DND-41 (cell line): ENCODE measurements at regions not wholly inside any gene's neighbourhood (a gene's known extent, or its start where the extent isn't known, plus 50 kb on each side); places are given as distances from the start of the nearest gene placed in this dataset.
A peak's percentile ranks its signal among the peaks of the same experiment; 100 is the strongest.

Experiments
- ATAC-seq: fragments of 200-7000 bp; cut with Tn5 transposase; 3 replicates; pipeline ENCODE4 v1.9.1; 2021; ENCODE audit warnings: low read depth; ENCODE audit not compliant: insufficient read depth
- DNase-seq: peaks from one replicate; pipeline ENCODE4 v3.0.0-alpha.2; 2020
- H2AFZ ChIP-seq: 2 replicates; pipeline ENCODE4 v1.6.0; 2012; ENCODE audit warnings: low read depth, low read length
- H3K27ac ChIP-seq: 2 replicates; pipeline ENCODE4 v1.5.1; 2012; ENCODE audit warnings: low read length, inconsistent platforms
- H3K27me3 ChIP-seq: fragments of 200-600 bp; sonication (generic); 2 replicates; pipeline ENCODE4 v1.6.0; 2012; ENCODE audit warnings: low read length, mild to moderate bottlenecking, inconsistent platforms; ENCODE audit not compliant: insufficient read depth, poor library complexity
- H3K36me3 ChIP-seq: 2 replicates; pipeline ENCODE4 v1.5.1; 2012; ENCODE audit warnings: low read length, inconsistent platforms; ENCODE audit not compliant: insufficient read depth
- H3K4me1 ChIP-seq: 2 replicates; pipeline ENCODE4 v1.5.1; 2012; ENCODE audit warnings: mild to moderate bottlenecking, low read length; ENCODE audit not compliant: insufficient read depth
- H3K4me2 ChIP-seq: 2 replicates; pipeline ENCODE4 v1.6.0; 2012; ENCODE audit warnings: mild to moderate bottlenecking, moderate library complexity, low read length, inconsistent platforms; ENCODE audit not compliant: insufficient read depth
- H3K4me3 ChIP-seq, 2 experiments: fragments of 200-600 bp in 1 of 2; shearing (Covaris generic) in 1 of 2; 2 replicates each; pipeline ENCODE4 v1.5.1; 2012 to 2016; ENCODE audit warnings: inconsistent platforms in 2 of 2, low read length in 2 of 2, mild to moderate bottlenecking in 2 of 2, low read depth in 1 of 2, moderate library complexity in 1 of 2
- H3K79me2 ChIP-seq: 2 replicates; pipeline ENCODE4 v1.6.0; 2012; ENCODE audit warnings: low read length, inconsistent platforms; ENCODE audit not compliant: insufficient read depth
- H3K9ac ChIP-seq: 2 replicates; pipeline ENCODE4 v1.6.0; 2012; ENCODE audit warnings: low read depth, mild to moderate bottlenecking, inconsistent platforms, low read length, moderate library complexity
- H3K9me3 ChIP-seq: 2 replicates; pipeline ENCODE4 v1.5.1; 2012; ENCODE audit warnings: low read length, moderate library complexity, mild to moderate bottlenecking, inconsistent platforms; ENCODE audit not compliant: insufficient read depth, severe bottlenecking
- H4K20me1 ChIP-seq: 2 replicates; pipeline ENCODE4 v1.6.0; 2012; ENCODE audit warnings: low read length; ENCODE audit not compliant: insufficient read depth
- EZH2 ChIP-seq: IDR thresholded peaks from 3 replicates; pipeline ENCODE4 v1.6.1; 2012; ENCODE audit warnings: borderline replicate concordance, low read depth, mild to moderate bottlenecking, moderate library complexity, low read length, inconsistent platforms; ENCODE audit not compliant: severe bottlenecking
- TF ChIP-seq, protein P1 (sequence below): IDR thresholded peaks from 2 replicates; pipeline ENCODE4 v1.5.1; 2012; ENCODE audit warnings: borderline replicate concordance, low read length, moderate library complexity, mild to moderate bottlenecking; ENCODE audit not compliant: poor library complexity, severe bottlenecking; ENCODE audit errors: extremely low read depth

DNA sequence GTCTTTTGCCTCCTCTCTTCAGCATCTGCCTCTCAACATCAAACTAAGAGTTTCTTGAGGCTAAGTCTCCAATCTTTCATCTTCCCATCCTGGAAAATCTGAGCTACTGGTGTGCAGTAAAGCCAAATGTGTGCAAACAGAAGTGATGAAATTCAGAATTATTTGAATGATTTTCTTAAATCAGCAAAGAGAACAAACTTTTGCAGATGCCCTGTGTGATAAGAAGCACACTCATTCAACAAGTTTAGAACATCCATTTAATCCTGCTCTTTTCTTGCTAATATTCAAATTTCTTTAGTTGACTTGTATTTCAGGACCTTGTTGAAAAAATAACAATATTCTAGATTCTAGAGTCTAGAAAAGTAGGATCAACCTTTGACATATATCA is 1374.9 kb upstream of the CELF4 start:
- no peaks in the 10 kb centered on the region for H4K20me1 ChIP-seq
- H3K4me2 ChIP-seq = no peak overlapping the region
- H3K4me3 ChIP-seq = no peak overlapping the region
- no peaks in the 10 kb centered on the region for H3K36me3 ChIP-seq
- H3K4me1 ChIP-seq = peaks cover 19% of the 10 kb centered on the region
- no peak overlapping the region for H3K9ac ChIP-seq
- peaks cover 8% of the 10 kb centered on the region for H3K9me3 ChIP-seq
- ATAC-seq = no peak
- TF ChIP-seq EZH2 = no peak
- no peaks in the 10 kb centered on the region for H3K79me2 ChIP-seq
- no peak overlapping the region; the same call in 1 of the 2 replicates for H3K27ac ChIP-seq
- H2AFZ ChIP-seq = peak overlapping the region; percentile 73
- no peaks in the 10 kb centered on the region for H3K27me3 ChIP-seq
- DNase-seq = no peak

DNA sequence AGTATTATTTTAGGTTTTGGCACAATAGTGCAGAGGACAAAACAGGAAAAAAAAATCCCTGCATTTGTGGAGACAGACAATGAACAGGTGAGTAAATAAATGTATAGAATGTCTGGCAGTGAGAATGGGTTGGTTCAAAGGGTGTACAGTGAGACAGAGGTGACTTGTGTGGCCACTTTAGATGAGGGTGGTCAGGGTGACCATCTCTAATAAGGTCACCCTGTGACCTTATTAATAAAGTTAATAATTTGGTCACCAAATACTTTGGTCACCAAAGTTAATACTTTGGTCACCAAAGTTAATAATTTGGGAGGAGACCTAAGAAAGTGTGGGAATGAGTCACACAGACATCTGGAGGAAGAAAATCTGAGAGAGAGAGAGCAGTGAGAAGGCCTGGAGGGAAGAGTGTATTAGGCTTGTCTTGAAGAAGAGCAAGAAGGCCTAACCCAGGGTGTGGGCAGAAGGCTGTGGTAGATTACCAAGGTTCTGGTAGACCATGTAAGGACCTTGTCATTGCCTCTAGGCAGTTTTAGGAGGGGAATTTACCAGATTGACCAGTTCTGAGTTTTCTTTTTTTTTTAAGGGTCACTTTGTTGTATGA is 1368.4 kb upstream of the CELF4 start:
- no peaks in the 10 kb centered on the region for H4K20me1 ChIP-seq
- no peak overlapping the region for H3K27ac ChIP-seq
- H3K36me3 ChIP-seq = no peaks in the 10 kb centered on the region
- H3K4me3 ChIP-seq = no peak overlapping the region
- no peak for DNase-seq
- H3K4me2 ChIP-seq = no peak overlapping the region
- TF ChIP-seq, protein P1, sequence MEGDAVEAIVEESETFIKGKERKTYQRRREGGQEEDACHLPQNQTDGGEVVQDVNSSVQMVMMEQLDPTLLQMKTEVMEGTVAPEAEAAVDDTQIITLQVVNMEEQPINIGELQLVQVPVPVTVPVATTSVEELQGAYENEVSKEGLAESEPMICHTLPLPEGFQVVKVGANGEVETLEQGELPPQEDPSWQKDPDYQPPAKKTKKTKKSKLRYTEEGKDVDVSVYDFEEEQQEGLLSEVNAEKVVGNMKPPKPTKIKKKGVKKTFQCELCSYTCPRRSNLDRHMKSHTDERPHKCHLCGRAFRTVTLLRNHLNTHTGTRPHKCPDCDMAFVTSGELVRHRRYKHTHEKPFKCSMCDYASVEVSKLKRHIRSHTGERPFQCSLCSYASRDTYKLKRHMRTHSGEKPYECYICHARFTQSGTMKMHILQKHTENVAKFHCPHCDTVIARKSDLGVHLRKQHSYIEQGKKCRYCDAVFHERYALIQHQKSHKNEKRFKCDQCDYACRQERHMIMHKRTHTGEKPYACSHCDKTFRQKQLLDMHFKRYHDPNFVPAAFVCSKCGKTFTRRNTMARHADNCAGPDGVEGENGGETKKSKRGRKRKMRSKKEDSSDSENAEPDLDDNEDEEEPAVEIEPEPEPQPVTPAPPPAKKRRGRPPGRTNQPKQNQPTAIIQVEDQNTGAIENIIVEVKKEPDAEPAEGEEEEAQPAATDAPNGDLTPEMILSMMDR = no peak
- no peak for TF ChIP-seq EZH2
- no peaks in the 10 kb centered on the region for H3K27me3 ChIP-seq
- no peak overlapping the region for H3K9ac ChIP-seq
- H3K4me1 ChIP-seq = no peaks in the 10 kb centered on the region
- ATAC-seq = no peak
- no peaks in the 10 kb centered on the region for H3K9me3 ChIP-seq
- H2AFZ ChIP-seq = no peak overlapping the region
- H3K79me2 ChIP-seq = no peaks in the 10 kb centered on the region

DNA sequence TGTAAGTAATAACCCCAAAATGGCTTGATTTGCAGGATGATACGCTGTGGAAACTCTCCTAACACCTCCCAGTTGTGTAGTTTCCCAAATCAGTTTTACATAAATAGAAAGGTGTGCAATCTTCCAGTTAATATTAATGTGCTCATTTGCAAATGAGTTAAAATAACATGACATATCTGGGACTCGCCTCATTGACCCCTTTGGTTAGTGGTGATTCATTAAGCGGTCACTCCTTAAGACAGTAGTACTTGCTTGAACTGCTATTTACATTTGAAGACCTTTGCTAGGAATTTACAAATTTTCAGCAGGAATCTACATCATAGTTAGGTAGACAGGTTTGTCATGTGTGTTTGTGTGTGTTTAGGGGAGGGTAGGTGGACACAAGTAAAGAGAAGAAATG is 1367.7 kb upstream of the CELF4 start:
- Histone ChIP-seq H3K9ac (no peak overlapping the region), H3K4me3 (no peak overlapping the region), H3K36me3 (no peaks in the 10 kb centered on the region), H3K79me2 (no peaks in the 10 kb centered on the region), H3K27me3 (no peaks in the 10 kb centered on the region), H4K20me1 (no peaks in the 10 kb centered on the region), H2AFZ (no peak overlapping the region), H3K27ac (no peak overlapping the region), H3K9me3 (no peaks in the 10 kb centered on the region), H3K4me1 (no peaks in the 10 kb centered on the region), H3K4me2 (no peak overlapping the region)
- TF ChIP-seq EZH2 = no peak
- no peak for ATAC-seq
- DNase-seq = no peak

DNA sequence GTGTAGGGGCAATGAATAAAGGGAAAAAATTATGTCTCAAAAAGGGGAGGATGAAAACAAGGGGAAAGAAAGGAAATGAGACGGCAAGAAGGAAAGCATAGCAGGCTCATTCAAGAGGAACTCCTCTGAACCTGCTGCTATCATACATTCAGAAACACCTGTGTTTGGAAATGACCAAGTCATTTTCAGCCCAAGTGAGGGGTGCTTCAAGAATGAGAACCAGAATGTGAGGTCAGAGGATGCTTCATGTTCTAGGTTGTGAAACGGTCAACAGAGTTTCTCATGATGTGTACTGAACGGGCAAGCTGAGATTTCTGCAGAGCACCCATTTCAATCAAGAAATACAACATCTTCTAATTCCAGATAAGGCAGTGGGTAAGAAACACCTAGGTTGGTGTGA is 1367.2 kb upstream of the CELF4 start:
- H3K9me3 ChIP-seq = no peaks in the 10 kb centered on the region

More for the DNA sequence above, 1367.2 kb upstream of the CELF4 start:
- TF ChIP-seq, protein P1 = no peak
- TF ChIP-seq EZH2 = no peak
- Histone ChIP-seq H3K27me3 (no peaks in the 10 kb centered on the region), H3K4me1 (no peaks in the 10 kb centered on the region), H3K4me2 (no peak overlapping the region), H3K27ac (no peak overlapping the region), H3K4me3 (no peak overlapping the region), H3K36me3 (no peaks in the 10 kb centered on the region), H3K9ac (no peak overlapping the region), H3K79me2 (no peaks in the 10 kb centered on the region), H2AFZ (no peak overlapping the region), H4K20me1 (no peaks in the 10 kb centered on the region)
- DNase-seq (no peak), ATAC-seq (no peak)
